ENCODE measurements at regions not wholly inside any gene's neighbourhood (a gene's known extent, or its start where the extent isn't known, plus 50 kb on each side); places are given as distances from the start of the nearest gene placed in this dataset.

DNA sequence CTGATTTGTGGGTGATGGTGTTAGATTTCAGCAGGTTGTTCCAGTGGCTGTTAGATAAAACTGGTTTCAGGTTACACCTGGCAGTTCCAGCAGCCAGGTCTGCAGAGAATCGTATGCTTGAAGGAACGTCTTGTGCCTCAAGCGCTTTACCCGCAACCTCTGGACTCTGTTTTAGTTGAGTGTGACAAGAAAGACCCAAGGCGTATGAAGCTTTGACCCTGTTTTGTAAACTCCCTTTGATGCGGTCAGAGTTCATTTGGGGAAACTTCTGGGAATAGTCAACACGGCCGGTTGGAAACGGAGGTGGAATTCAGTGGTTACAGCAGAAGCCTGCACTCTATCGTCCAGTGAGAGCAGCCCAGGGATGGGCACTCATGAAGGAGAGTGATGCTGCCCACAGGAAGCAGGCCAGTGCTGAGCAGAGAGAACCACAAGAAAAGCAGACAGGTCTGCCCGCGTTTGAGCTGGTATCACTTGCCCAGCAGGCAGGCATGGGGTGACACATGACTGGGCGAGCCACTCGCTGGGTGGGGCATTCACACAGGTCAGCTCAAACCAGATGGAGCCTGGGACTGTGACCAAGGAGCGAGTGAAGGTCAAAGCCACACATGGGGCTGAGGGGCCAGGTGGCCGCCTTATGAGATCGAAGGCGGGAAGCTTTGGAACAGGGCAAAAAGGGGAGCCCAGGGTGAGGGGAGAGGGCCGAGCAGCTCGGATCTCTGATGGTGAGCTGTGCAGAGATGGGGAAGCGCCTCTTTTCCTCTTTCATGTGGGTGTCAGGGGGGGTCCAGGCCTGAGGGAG lies 99.6 kb upstream of the MBOAT2 start (continued):
- TF ChIP-seq ZNF282 (IDR thresholded peaks at IDR 0.05; ENCODE audit: partially characterized antibody) = no peak
- TF ChIP-seq ZNF235 (CRISPR knock-in tag; IDR thresholded peaks at IDR 0.05; ENCODE audit: borderline replicate concordance) = no peak
- TF ChIP-seq NR2F6 (IDR thresholded peaks at IDR 0.05) = peak; percentile 63
- TF ChIP-seq NR2F6 (CRISPR knock-in tag; IDR thresholded peaks at IDR 0.05) = 0 out of 2 replicates have a peak, but pooled peaks have one; percentile 56
- no peak for TF ChIP-seq PRMT3 (CRISPR knock-in tag; IDR thresholded peaks at IDR 0.05; ENCODE audit: borderline replicate concordance, low read depth)
- no peak for TF ChIP-seq CREB1 (IDR thresholded peaks at IDR 0.05)
- no peak for TF ChIP-seq CREB1 (CRISPR knock-in tag; IDR thresholded peaks at IDR 0.05)
- TF ChIP-seq, protein P1, sequence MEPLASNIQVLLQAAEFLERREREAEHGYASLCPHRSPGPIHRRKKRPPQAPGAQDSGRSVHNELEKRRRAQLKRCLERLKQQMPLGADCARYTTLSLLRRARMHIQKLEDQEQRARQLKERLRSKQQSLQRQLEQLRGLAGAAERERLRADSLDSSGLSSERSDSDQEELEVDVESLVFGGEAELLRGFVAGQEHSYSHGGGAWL (CRISPR knock-in tag; IDR thresholded peaks at IDR 0.05) = no peak
- TF ChIP-seq ZBTB7A (CRISPR knock-in tag; IDR thresholded peaks at IDR 0.05) = 0 out of 2 replicates have a peak, but pooled peaks have one; percentile 33
- no peak for TF ChIP-seq RFXAP (CRISPR knock-in tag; IDR thresholded peaks at IDR 0.05; ENCODE audit: borderline replicate concordance)
- no peak for TF ChIP-seq REL (CRISPR knock-in tag; conservative IDR thresholded peaks at IDR 0.05)
- no peak for TF ChIP-seq HDAC6 (IDR thresholded peaks at IDR 0.05; ENCODE audit: low read depth, low read length)
- TF ChIP-seq PHB2 (IDR thresholded peaks at IDR 0.05; ENCODE audit: partially characterized antibody) = no peak
- TF ChIP-seq HNRNPH1 (optimal IDR thresholded peaks at IDR 0.05; ENCODE audit: low read depth, low read length) = no peak
- TF ChIP-seq ZNF543 (CRISPR knock-in tag; IDR thresholded peaks at IDR 0.05) = no peak
- TF ChIP-seq TCF7L2 (IDR thresholded peaks at IDR 0.05; ENCODE audit: low read depth, low read length) = no peak
- no peak for TF ChIP-seq KAT7 (CRISPR knock-in tag; IDR thresholded peaks at IDR 0.05; ENCODE audit: borderline replicate concordance)
- TF ChIP-seq, protein P2, sequence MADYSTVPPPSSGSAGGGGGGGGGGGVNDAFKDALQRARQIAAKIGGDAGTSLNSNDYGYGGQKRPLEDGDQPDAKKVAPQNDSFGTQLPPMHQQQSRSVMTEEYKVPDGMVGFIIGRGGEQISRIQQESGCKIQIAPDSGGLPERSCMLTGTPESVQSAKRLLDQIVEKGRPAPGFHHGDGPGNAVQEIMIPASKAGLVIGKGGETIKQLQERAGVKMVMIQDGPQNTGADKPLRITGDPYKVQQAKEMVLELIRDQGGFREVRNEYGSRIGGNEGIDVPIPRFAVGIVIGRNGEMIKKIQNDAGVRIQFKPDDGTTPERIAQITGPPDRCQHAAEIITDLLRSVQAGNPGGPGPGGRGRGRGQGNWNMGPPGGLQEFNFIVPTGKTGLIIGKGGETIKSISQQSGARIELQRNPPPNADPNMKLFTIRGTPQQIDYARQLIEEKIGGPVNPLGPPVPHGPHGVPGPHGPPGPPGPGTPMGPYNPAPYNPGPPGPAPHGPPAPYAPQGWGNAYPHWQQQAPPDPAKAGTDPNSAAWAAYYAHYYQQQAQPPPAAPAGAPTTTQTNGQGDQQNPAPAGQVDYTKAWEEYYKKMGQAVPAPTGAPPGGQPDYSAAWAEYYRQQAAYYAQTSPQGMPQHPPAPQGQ (CRISPR knock-in tag; IDR thresholded peaks at IDR 0.05; ENCODE audit: borderline replicate concordance) = no peak
- TF ChIP-seq SOX13 (IDR thresholded peaks at IDR 0.05) = no peak
- TF ChIP-seq SOX13 (CRISPR knock-in tag; conservative IDR thresholded peaks at IDR 0.05 in 1 of 2, IDR thresholded peaks at IDR 0.05 in 1 of 2) = no peak
- TF ChIP-seq AHR (CRISPR knock-in tag; IDR thresholded peaks at IDR 0.05) = no peak
- TF ChIP-seq, protein P3, sequence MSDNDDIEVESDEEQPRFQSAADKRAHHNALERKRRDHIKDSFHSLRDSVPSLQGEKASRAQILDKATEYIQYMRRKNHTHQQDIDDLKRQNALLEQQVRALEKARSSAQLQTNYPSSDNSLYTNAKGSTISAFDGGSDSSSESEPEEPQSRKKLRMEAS (IDR thresholded peaks at IDR 0.05) = no peak
- TF ChIP-seq NR3C1 (CRISPR knock-in tag; IDR thresholded peaks at IDR 0.05) = no peak
- TF ChIP-seq ZNF749 (CRISPR knock-in tag; IDR thresholded peaks at IDR 0.05; ENCODE audit: borderline replicate concordance) = no peak
- TF ChIP-seq ZNF20 (CRISPR knock-in tag; IDR thresholded peaks at IDR 0.05) = no peak
- TF ChIP-seq, protein P4, sequence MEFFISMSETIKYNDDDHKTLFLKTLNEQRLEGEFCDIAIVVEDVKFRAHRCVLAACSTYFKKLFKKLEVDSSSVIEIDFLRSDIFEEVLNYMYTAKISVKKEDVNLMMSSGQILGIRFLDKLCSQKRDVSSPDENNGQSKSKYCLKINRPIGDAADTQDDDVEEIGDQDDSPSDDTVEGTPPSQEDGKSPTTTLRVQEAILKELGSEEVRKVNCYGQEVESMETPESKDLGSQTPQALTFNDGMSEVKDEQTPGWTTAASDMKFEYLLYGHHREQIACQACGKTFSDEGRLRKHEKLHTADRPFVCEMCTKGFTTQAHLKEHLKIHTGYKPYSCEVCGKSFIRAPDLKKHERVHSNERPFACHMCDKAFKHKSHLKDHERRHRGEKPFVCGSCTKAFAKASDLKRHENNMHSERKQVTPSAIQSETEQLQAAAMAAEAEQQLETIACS (CRISPR knock-in tag; IDR thresholded peaks at IDR 0.05) = no peak
- TF ChIP-seq BCL6 (CRISPR knock-in tag; IDR thresholded peaks at IDR 0.05) = peak; percentile 75
- TF ChIP-seq CHD2 (IDR thresholded peaks at IDR 0.05; ENCODE audit: low read depth, low read length) = no peak
- no peak for TF ChIP-seq ZNF431 (CRISPR knock-in tag; IDR thresholded peaks at IDR 0.05; ENCODE audit: borderline replicate concordance, low read depth)
- 0 out of 2 replicates have a peak, but pooled peaks have one; percentile 33 for TF ChIP-seq ZNF598 (CRISPR knock-in tag; IDR thresholded peaks at IDR 0.05; ENCODE audit: borderline replicate concordance)
- no peak for TF ChIP-seq KLF6 (CRISPR knock-in tag; IDR thresholded peaks at IDR 0.05)

All from HepG2 (cell line).